GM12878 (cell line): ENCODE measurements at regions not wholly inside any gene's neighbourhood (a gene's known extent, or its start where the extent isn't known, plus 50 kb on each side); places are given as distances from the start of the nearest gene placed in this dataset.

Source experiments
- ATAC-seq: fragments of 200-7000 bp; cut with Tn5 transposase; 3 replicates; pipeline ENCODE4 v1.9.1; 2020; ENCODE audit warnings: mild to moderate bottlenecking, moderate library complexity
- BruUV-seq: library from RNA; stranded (reverse); fragments of 400-500 nt; replicated peaks from 2 replicates; lab custom pipeline; 2021; lab: Mats Ljungman, UMichigan
- CTCF ChIA-PET: fragments of 300-600 bp; sonication (Branson Sonifier 250); formaldehyde crosslinking; extraction: SDS; loops from one replicate; lab custom pipeline; 2021; ENCODE audit warnings: inconsistent platforms; lab: Yijun Ruan, JAX
- POLR2A ChIA-PET: fragments of 350-600 bp; formaldehyde crosslinking; extraction: SDS; loops from one replicate; lab custom pipeline; 2021; ENCODE audit warnings: inconsistent platforms; lab: Charles Lee
- RAD21 ChIA-PET: fragments of 300-600 bp; sonication (Branson Sonifier 250); formaldehyde crosslinking; loops from one replicate; lab custom pipeline; 2023; ENCODE audit warnings: antibody characterized with exemption; ENCODE audit not compliant: unreplicated experiment; lab: Charles Lee
- SMC1A ChIA-PET: fragments of 300-600 bp; sonication (Branson Sonifier 250); formaldehyde crosslinking; loops from one replicate; lab custom pipeline; 2023; ENCODE audit not compliant: unreplicated experiment, uncharacterized antibody; lab: Charles Lee
- DNase-seq: peaks from one replicate; pipeline ENCODE4 v3.0.0-alpha.2; 2011; ENCODE audit warnings: low read depth, low spot score
- FAIRE-seq: peaks from 3 replicates; lab custom pipeline; 2011; peaks lifted over from hg19 to GRCh38; lab: Jason Lieb, UNC
- H2AFZ ChIP-seq: 2 replicates; pipeline ENCODE4 v1.6.0; 2011; ENCODE audit warnings: low read depth, low read length, control low read depth; ENCODE audit not compliant: control insufficient read depth
- H3K27ac ChIP-seq: 2 replicates; pipeline ENCODE4 v1.5.1; 2011; ENCODE audit warnings: control low read depth; ENCODE audit not compliant: control insufficient read depth, insufficient read depth
- H3K27me3 ChIP-seq, 2 experiments: replicated peaks in 1 of 2; 2 replicates each; pipeline versions ENCODE4 v1.6.0 to v1.6.1; 2011; ENCODE audit warnings: low read length in 1 of 2; ENCODE audit not compliant: control insufficient read depth in 2 of 2, insufficient read depth in 2 of 2
- H3K36me3 ChIP-seq, 2 experiments: 2 replicates each; pipeline ENCODE4 v1.5.1; 2011; ENCODE audit warnings: low read length in 1 of 2; ENCODE audit not compliant: control insufficient read depth in 2 of 2, insufficient read depth in 2 of 2
- H3K4me1 ChIP-seq: 2 replicates; pipeline ENCODE4 v1.6.1; 2011; ENCODE audit warnings: mild to moderate bottlenecking, low read length, moderate library complexity, mixed read lengths; ENCODE audit not compliant: control insufficient read depth, insufficient read depth
- H3K4me2 ChIP-seq: 2 replicates; pipeline ENCODE4 v1.6.0; 2011; ENCODE audit warnings: control low read depth; ENCODE audit not compliant: control insufficient read depth, insufficient read depth
- H3K4me3 ChIP-seq: fragments of 200-600 bp; sonication (generic); 2 replicates; pipeline ENCODE4 v1.5.1; 2016
- H3K79me2 ChIP-seq: 2 replicates; pipeline ENCODE4 v1.6.0; 2011; ENCODE audit warnings: low read length; ENCODE audit not compliant: control insufficient read depth, insufficient read depth
- H3K9ac ChIP-seq: 2 replicates; pipeline ENCODE4 v1.8.0; 2011; ENCODE audit warnings: low read length, control low read depth, mixed read lengths; ENCODE audit not compliant: control insufficient read depth, insufficient read depth
- H3K9me3 ChIP-seq: replicated peaks from 3 replicates; pipeline ENCODE4 v1.5.1; 2011; ENCODE audit warnings: mild to moderate bottlenecking, low read length; ENCODE audit not compliant: control insufficient read depth, insufficient read depth
- H4K20me1 ChIP-seq: 2 replicates; pipeline ENCODE4 v1.6.0; 2011; ENCODE audit not compliant: control insufficient read depth, insufficient read depth
- BCL11A ChIP-seq: IDR thresholded peaks from 2 replicates; pipeline ENCODE4 v1.6.1; 2011; ENCODE audit warnings: low read depth, low read length
- CEBPB ChIP-seq, 2 experiments: fragments of 150-350 bp in 1 of 2; IDR thresholded peaks; 2 replicates each; pipeline ENCODE4 v1.6.1; 2012 to 2014; ENCODE audit warnings: low read depth in 2 of 2, low read length in 2 of 2, borderline replicate concordance in 1 of 2, inconsistent platforms in 1 of 2
- E2F4 ChIP-seq: IDR thresholded peaks from 2 replicates; pipeline ENCODE4 v1.6.1; 2012; ENCODE audit warnings: low read depth, low read length, improper control_type of control experiment
- E4F1 ChIP-seq: fragments of 450-650 bp; IDR thresholded peaks from 2 replicates; pipeline ENCODE4 v1.6.1; 2018; ENCODE audit warnings: borderline replicate concordance, mild to moderate bottlenecking; ENCODE audit not compliant: partially characterized antibody
- FOS ChIP-seq: IDR thresholded peaks from 3 replicates; pipeline ENCODE4 v1.6.1; 2011; ENCODE audit warnings: borderline replicate concordance; ENCODE audit not compliant: insufficient read length; ENCODE audit errors: extremely low read depth
- FOXM1 ChIP-seq: IDR thresholded peaks from 2 replicates; pipeline ENCODE4 v1.6.1; 2012; ENCODE audit warnings: low read depth, mild to moderate bottlenecking, inconsistent platforms, low read length, moderate library complexity
- GATAD2B ChIP-seq: fragments of 450-650 bp; conservative IDR thresholded peaks from 2 replicates; pipeline ENCODE4 v1.6.1; 2017; ENCODE audit warnings: low read depth, mild to moderate bottlenecking, moderate library complexity
- IKZF1 ChIP-seq: fragments of 450-650 bp; conservative IDR thresholded peaks from 2 replicates; pipeline ENCODE4 v1.6.1; 2017; ENCODE audit warnings: antibody characterized with exemption, mild to moderate bottlenecking
- IKZF2 ChIP-seq, 2 experiments: fragments of 450-650 bp; IDR thresholded peaks; 2 replicates each; pipeline ENCODE4 v1.6.1; 2017; ENCODE audit warnings: mild to moderate bottlenecking in 2 of 2, moderate library complexity in 2 of 2
- MEF2A ChIP-seq: IDR thresholded peaks from 2 replicates; pipeline ENCODE4 v1.6.1; 2011; ENCODE audit warnings: low read depth, mild to moderate bottlenecking, low read length, moderate library complexity; ENCODE audit not compliant: insufficient read depth
- POU2F2 ChIP-seq: IDR thresholded peaks from 3 replicates; pipeline ENCODE4 v1.6.1; 2011; ENCODE audit warnings: low read depth, mild to moderate bottlenecking, low read length, borderline replicate concordance
- RB1 ChIP-seq: fragments of 450-650 bp; formaldehyde crosslinking; IDR thresholded peaks from 2 replicates; pipeline ENCODE4 v1.6.1; 2017; ENCODE audit warnings: mild to moderate bottlenecking, borderline replicate concordance
- SP1 ChIP-seq: IDR thresholded peaks from one replicate; pipeline ENCODE4 v1.6.1; 2011; ENCODE audit warnings: low read depth, low read length
- SUPT20H ChIP-seq: IDR thresholded peaks from 2 replicates; pipeline ENCODE4 v1.6.1; 2011; ENCODE audit warnings: low read depth, mild to moderate bottlenecking, low read length, moderate library complexity, borderline replicate concordance; ENCODE audit not compliant: control insufficient read depth
- SUZ12 ChIP-seq: fragments of 200-600 bp; sonication (generic); IDR thresholded peaks from one replicate; pipeline ENCODE4 v1.6.1; 2018; ENCODE audit warnings: antibody characterized with exemption, mild to moderate bottlenecking; ENCODE audit not compliant: unreplicated experiment
- ZSCAN29 ChIP-seq: fragments of 450-650 bp; IDR thresholded peaks from 2 replicates; pipeline ENCODE4 v1.6.1; 2017; ENCODE audit warnings: mild to moderate bottlenecking, moderate library complexity
- WGBS: methylation state at CpG from one replicate; pipeline ENCODE4 v1.1.6; 2016; ENCODE audit warnings: low lambda C conversion rate; ENCODE audit not compliant: insufficient replicate concordance, insufficient coverage; ENCODE audit errors: missing lambda C conversion rate; 5-methylcytosine and 5-hydroxymethylcytosine counted together
- in situ Hi-C: fragments of 300-500 bp; cut with MboI; formaldehyde crosslinking; loops from 9 replicates; pipeline ENCODE4 v1.14.3; 2018; ENCODE audit warnings: mixed read lengths
- intact Hi-C: fragments of 100-400 bp; cut with micrococcal nuclease; formaldehyde crosslinking; loops from one replicate; pipeline ENCODE4 v1.14.2; 2022; ENCODE audit not compliant: unreplicated experiment

- no TSS peak for BruUV-seq
- DNase-seq (no peak), FAIRE-seq (no peak), ATAC-seq (no peak)
- H3K4me1 ChIP-seq, result no peaks in the 10 kb centered on the region
- WGBS, result 22% methylated on average over 5 of the region's 5 CpGs
- SMC1A ChIA-PET, result no interaction called here
- intact Hi-C loops (no loop called here), in situ Hi-C loops (no loop called here)
- H3K9ac ChIP-seq, result no peak overlapping the region
- RAD21 ChIA-PET, result no interaction called here
- H3K27ac ChIP-seq, result no peak overlapping the region
- TF ChIP-seq E2F4, result no peak
- TF ChIP-seq SUZ12, result no peak
- no peak for TF ChIP-seq BCL11A
- TF ChIP-seq IKZF2 (IDR thresholded peaks at IDR 0.05), result no peak
- no peak for TF ChIP-seq POU2F2
- no peak for TF ChIP-seq ZSCAN29
- no peaks in the 10 kb centered on the region for H3K27me3 ChIP-seq
- POLR2A ChIA-PET, result no interaction called here
- CTCF ChIA-PET, result no interaction called here
- no peak overlapping the region for H3K4me2 ChIP-seq
- H2AFZ ChIP-seq, result no peak overlapping the region
- H3K79me2 ChIP-seq, result no peaks in the 10 kb centered on the region
- no peak overlapping the region for H3K4me3 ChIP-seq
- no peaks in the 10 kb centered on the region for H4K20me1 ChIP-seq
- H3K9me3 ChIP-seq, result no peaks in the 10 kb centered on the region
- H3K36me3 ChIP-seq, result no peaks in the 10 kb centered on the region
Observed at GRCh38 chr3:176655404-176656094, 541.7 kb downstream of the TBL1XR1 start.

GRCh38 chr3:176651622-176652021 lies 545.7 kb downstream of the TBL1XR1 start:
- FAIRE-seq (no peak), ATAC-seq (no peak), DNase-seq (no peak)
- no peaks in the 10 kb centered on the region for H3K27me3 ChIP-seq
- no TSS peak for BruUV-seq
- H3K9ac ChIP-seq, result no peak overlapping the region
- no peak overlapping the region for H3K4me3 ChIP-seq
- no peak overlapping the region for H3K27ac ChIP-seq
- RAD21 ChIA-PET, result no interaction called here
- intact Hi-C loops, result no loop called here
- POLR2A ChIA-PET, result no interaction called here
- SMC1A ChIA-PET, result no interaction called here
- H3K79me2 ChIP-seq, result no peaks in the 10 kb centered on the region
- H3K9me3 ChIP-seq, result no peaks in the 10 kb centered on the region
- H3K36me3 ChIP-seq, result no peaks in the 10 kb centered on the region
- H4K20me1 ChIP-seq, result no peaks in the 10 kb centered on the region
- CTCF ChIA-PET, result interaction anchor here (1.6 kb wide), 1 partner anchor 13 kb away, joined by 3 read pairs; no protein-coding TSS in a partner anchor
- H2AFZ ChIP-seq, result no peak overlapping the region
- 1% methylated on average over 3 of the region's 3 CpGs for WGBS
- in situ Hi-C loops, result no loop called here
- no peak overlapping the region for H3K4me2 ChIP-seq
- H3K4me1 ChIP-seq, result no peaks in the 10 kb centered on the region
- TF ChIP-seq FOXM1, result no peak
- TF ChIP-seq E4F1, result no peak
- no peak for TF ChIP-seq RB1
- TF ChIP-seq FOS, result no peak
- no peak for TF ChIP-seq SP1
- TF ChIP-seq IKZF1, result no peak
- TF ChIP-seq MEF2A, result no peak
- TF ChIP-seq CEBPB (IDR thresholded peaks at IDR 0.05; ENCODE audit: borderline replicate concordance in 1 of 2, low read depth in 2 of 2, low read length in 2 of 2), result no peak
- TF ChIP-seq GATAD2B, result no peak
- no peak for TF ChIP-seq SUPT20H
